ENCODE measurements at regions not wholly inside any gene's neighbourhood (a gene's known extent, or its start where the extent isn't known, plus 50 kb on each side); places are given as distances from the start of the nearest gene placed in this dataset.

DNA sequence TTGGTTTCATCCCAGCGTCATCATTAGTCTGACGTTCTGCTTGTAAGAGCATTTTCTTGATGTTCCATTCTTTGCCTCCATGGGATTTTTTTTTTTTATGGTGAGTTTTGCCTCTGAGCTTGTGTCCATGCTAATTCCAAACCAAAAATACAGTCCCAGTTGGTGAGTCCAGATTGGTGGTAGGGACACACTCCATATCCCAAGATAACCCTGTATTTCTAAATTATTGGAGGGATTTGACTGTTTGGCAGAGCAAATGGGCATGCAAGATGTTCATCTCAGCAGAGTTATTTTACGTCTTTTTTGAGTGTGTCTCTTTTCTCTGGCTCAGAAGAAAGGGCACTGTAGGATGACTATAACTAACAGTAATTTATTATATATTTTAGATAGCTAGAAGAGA lies 526.8 kb upstream of the CFAP20DC start:
- Mint-ChIP-seq H3K9me3 (no peaks in the 10 kb centered on the region), H3K4me3 (no peak overlapping the region), H3K36me3 (no peaks in the 10 kb centered on the region), H3K27ac (no peak overlapping the region), H3K4me1 (no peaks in the 10 kb centered on the region)
- no peak for ATAC-seq
- DNase-seq (ENCODE audit: low spot score in 2 of 2): no peak

DNA sequence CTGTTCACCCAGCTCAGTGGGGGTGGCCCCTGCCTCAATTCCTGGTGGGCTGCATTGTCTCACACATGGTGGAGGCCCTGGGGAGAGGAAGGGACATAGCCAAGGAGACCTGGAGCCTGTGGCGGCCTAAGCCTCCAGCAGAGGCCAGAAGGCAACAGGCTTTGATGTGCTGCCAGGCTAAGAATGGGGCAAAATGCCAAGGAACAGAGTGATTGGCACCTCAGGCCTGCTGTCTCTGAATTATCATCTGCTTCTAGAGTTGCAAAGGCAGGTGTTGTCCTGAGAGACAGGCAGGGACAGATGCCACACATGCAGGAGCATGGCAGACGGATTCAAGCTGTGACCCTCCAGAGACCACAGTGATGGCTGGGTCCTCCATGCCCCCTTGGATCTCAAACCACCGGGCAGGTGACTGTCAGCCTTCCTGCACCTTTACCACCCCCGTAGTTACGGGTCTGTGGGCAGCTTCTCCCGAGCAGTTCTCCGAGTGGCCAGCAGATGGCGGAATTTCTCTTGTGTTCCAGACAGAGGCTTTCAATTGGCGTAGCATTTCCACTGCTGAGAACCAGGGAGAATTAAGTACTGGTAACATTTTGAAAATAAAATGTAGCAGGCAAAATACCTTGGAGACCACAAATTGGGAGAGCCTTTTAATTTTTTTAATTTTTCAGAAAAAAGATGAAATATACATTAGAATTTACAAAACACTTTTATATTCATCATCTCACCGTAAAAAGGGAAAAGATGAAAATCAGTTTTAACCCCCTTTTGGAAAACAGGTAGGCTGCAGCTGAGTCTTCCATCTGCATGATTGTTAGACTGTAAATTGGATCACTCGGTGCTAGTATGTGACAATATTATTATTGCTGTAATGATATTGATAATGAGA lies 525.5 kb upstream of the CFAP20DC start:
- peak; percentile 77 to 92 for DNase-seq (ENCODE audit: low spot score in 2 of 2)
- Mint-ChIP-seq H3K9me3 (no peaks in the 10 kb centered on the region), H3K27ac (no peak overlapping the region), H3K4me1 (no peaks in the 10 kb centered on the region), H3K36me3 (no peaks in the 10 kb centered on the region), H3K4me3 (no peak overlapping the region)
- peak; percentile 72 for ATAC-seq

DNA sequence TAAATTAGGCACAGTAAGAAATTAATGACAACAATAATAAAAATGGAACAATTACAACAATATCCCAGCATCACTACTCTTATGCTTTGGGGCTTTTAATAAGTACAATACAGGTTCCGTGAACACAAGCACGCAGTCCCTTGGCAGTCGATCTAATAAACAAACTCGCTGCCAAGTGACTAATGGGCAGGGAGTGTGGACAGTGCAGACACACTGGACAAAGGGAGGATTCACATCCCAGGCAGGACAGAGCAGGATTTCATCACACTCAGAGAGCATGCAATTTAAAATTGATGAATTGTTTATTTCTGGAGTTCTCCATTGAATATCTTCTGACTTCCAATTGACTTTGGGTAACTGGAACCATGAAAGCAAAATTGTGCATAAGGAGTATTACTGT lies 524.1 kb upstream of the CFAP20DC start:
- Mint-ChIP-seq H3K9me3 (no peaks in the 10 kb centered on the region), H3K4me1 (no peaks in the 10 kb centered on the region), H3K36me3 (no peaks in the 10 kb centered on the region), H3K27ac (no peak overlapping the region), H3K4me3 (no peak overlapping the region)
- no peak for ATAC-seq
- DNase-seq (ENCODE audit: low spot score in 2 of 2): no peak

DNA sequence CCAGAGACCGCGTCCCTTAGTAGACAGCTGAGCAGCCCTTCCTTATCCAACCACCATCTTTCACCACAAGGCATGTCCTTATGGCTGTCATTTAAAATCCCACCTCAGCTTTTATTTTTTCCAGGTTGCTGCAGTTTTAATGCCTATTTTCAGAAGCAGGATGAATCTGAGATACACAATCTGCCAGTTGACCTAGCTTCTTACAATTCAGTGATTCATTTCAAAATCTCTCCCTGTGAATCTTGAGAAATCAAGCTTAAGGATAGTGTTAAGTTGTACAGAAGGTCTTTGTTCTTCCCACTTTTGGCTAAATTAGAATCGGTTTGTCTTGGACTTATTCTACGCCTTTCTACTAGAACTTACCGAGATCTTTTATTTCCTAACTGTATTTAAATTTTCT lies 522.3 kb upstream of the CFAP20DC start:
- Mint-ChIP-seq H3K4me1 (peaks cover 2% of the 10 kb centered on the region), H3K27ac (peak overlapping the region; percentile 32)
- DNase-seq (ENCODE audit: low spot score in 2 of 2): no peak

DNA sequence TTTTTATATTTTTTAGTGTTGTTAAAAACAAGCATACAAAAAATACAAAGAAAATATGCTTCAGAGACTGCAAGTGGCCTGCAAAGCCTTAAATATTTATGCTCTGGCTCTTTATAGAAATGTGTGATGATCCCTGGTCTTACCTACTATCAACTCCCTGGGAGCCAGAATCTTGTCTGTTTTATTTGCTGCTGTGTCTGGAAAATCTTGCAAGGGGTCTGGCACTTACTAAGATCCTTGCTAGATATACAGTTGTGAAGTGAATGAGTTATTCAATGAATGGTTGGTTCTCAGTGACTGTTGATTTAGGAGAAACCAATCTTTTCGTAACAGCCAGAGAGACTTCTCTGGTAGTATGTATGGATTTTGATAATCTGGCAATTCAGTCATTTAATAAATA lies 521.0 kb upstream of the CFAP20DC start:
- peaks cover 12% of the 10 kb centered on the region for H3K4me1 Mint-ChIP-seq
- H3K4me3 Mint-ChIP-seq: no peak overlapping the region
- no peak overlapping the region for H3K27ac Mint-ChIP-seq
- DNase-seq (ENCODE audit: low spot score in 2 of 2): no peak
- H3K36me3 Mint-ChIP-seq: no peaks in the 10 kb centered on the region
- ATAC-seq: no peak
- no peaks in the 10 kb centered on the region for H3K9me3 Mint-ChIP-seq

More for the DNA sequence above, 522.3 kb upstream of the CFAP20DC start:
- ATAC-seq: no peak
- no peaks in the 10 kb centered on the region for H3K36me3 Mint-ChIP-seq
- H3K9me3 Mint-ChIP-seq: no peaks in the 10 kb centered on the region
- no peak overlapping the region for H3K4me3 Mint-ChIP-seq

DNA sequence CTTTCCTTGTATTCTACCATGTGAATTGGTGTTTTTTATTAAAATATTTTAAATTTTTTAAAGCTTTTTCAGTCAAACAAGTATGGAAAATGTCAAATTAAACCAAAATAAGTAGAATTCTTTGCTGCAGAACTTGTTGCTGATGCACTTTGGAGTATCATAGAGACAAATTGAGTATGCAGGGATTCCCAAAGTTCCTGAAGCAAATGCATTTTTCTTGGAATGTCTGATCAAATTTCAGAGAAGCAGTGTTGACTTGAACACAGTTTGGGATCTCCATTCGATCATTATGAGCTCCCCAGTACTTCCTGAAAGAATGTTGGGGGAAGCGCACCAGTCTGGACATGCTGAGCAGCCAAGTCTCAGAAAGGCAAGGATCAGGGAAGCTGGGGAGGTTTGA lies 517.8 kb upstream of the CFAP20DC start:
- H3K4me3 Mint-ChIP-seq: no peak overlapping the region
- H3K27ac Mint-ChIP-seq: no peak overlapping the region
- DNase-seq (ENCODE audit: low spot score in 2 of 2) (no peak), ATAC-seq (no peak)
- H3K4me1 Mint-ChIP-seq: peaks cover 12% of the 10 kb centered on the region
- no peaks in the 10 kb centered on the region for H3K9me3 Mint-ChIP-seq
- no peaks in the 10 kb centered on the region for H3K36me3 Mint-ChIP-seq

DNA sequence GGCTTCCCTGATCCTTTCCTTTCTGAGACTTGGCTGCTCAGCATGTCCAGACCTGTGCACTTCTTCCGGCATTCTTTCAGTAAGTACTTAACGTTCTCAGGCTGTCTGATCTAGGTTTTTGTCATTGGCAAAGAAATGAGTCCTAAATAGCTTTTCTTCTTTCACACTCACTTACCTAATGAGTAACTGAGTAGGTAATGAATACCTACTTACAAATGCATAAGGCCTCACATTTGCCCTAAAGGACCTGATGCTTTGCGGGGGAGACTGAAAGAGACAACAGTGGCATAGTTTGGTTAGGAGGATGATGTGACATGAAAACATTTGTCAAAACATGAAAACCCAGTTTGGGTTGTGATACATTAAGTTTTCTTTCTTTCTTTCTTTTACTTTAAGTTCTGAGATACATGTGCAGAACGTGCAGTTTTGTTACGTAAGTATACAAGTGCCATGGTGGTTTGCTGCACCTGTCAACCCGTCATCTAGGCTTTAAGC lies 516.7 kb upstream of the CFAP20DC start:
- Mint-ChIP-seq H3K4me1 (peaks cover 12% of the 10 kb centered on the region), H3K9me3 (no peaks in the 10 kb centered on the region), H3K4me3 (no peak overlapping the region), H3K27ac (peak overlapping the region; percentile 3), H3K36me3 (no peaks in the 10 kb centered on the region)
- peak; percentile 99 for ATAC-seq
- peak in 1 of 2 donors; percentile 68 for DNase-seq (ENCODE audit: low spot score in 2 of 2)

DNA sequence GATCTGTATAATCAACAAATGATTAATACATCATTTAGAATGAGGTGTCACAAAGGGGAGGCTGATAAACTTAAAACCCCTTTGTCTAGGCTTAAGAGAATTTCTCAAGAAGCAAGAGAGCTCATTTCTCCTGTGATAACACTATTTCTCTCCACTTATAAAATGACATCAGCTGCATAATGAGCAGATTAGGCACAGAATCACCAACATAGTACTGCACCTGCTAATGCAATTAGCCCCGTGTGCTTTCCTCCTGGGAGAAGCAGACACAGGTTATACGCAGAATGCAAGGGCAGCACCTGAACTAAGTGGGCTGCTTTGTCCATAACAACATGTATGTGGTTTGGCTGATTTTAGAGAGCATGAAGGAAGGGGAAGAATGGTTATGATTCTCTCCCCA lies 515.3 kb upstream of the CFAP20DC start:
- Mint-ChIP-seq H3K36me3 (no peaks in the 10 kb centered on the region), H3K27ac (no peak overlapping the region), H3K4me3 (no peak overlapping the region), H3K9me3 (peaks cover 2% of the 10 kb centered on the region), H3K4me1 (peaks cover 19% of the 10 kb centered on the region)
- DNase-seq (ENCODE audit: low spot score in 2 of 2): no peak
- no peak for ATAC-seq

DNA sequence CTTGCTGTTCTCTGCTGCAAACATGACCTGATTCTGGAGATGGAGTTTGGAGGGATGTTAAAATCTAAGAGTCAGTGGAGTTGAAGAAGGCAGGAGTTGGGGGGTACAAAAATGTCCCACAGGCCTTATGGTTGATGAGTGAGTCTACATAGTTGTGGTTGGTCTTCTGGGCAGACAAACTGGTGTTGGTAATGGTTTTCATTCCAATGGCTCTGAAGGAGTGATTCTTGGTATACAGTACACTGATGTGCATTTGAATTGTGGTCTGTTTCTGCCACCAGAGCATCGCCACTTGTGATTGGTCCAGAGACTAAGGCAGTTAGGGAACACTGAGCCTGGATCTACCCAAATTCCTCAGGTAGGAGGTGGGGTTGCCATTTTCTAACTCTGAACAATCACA lies 514.1 kb upstream of the CFAP20DC start:
- H3K9me3 Mint-ChIP-seq: peaks cover 2% of the 10 kb centered on the region
- DNase-seq (ENCODE audit: low spot score in 2 of 2): no peak
- ATAC-seq: no peak
- H3K4me1 Mint-ChIP-seq: peaks cover 31% of the 10 kb centered on the region
- no peak overlapping the region for H3K27ac Mint-ChIP-seq
- peaks cover 4% of the 10 kb centered on the region for H3K36me3 Mint-ChIP-seq
- H3K4me3 Mint-ChIP-seq: no peak overlapping the region

DNA sequence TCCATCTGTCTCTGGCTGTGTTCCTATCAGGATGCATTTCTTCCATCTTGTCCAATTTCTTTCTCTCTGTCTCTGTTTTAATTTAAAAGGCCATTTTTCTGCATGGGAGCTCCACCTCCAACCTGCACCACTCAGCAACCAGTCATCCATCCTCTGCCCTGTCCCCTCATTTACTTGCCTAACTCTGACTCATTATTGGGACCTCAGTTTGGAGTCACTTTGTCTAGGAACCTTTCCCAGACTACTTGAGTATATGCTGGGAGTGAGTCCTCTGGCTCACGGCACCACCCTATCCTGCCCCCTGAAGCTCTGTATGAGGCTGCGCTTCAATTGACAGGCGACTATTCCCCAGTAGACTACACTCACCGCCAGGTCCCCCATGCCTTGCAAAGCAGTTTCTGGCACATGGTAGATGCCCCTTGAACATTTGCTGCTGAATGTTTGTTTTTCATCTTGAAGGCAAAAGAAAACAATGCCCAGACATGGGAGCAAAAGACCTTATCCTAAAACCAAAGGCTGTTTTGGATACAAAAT lies 513.3 kb upstream of the CFAP20DC start:
- Mint-ChIP-seq H3K4me1 (peaks cover 35% of the 10 kb centered on the region), H3K9me3 (peaks cover 2% of the 10 kb centered on the region), H3K27ac (no peak overlapping the region), H3K36me3 (peaks cover 4% of the 10 kb centered on the region), H3K4me3 (no peak overlapping the region)
- no peak for ATAC-seq
- DNase-seq (ENCODE audit: low spot score in 2 of 2): no peak

DNA sequence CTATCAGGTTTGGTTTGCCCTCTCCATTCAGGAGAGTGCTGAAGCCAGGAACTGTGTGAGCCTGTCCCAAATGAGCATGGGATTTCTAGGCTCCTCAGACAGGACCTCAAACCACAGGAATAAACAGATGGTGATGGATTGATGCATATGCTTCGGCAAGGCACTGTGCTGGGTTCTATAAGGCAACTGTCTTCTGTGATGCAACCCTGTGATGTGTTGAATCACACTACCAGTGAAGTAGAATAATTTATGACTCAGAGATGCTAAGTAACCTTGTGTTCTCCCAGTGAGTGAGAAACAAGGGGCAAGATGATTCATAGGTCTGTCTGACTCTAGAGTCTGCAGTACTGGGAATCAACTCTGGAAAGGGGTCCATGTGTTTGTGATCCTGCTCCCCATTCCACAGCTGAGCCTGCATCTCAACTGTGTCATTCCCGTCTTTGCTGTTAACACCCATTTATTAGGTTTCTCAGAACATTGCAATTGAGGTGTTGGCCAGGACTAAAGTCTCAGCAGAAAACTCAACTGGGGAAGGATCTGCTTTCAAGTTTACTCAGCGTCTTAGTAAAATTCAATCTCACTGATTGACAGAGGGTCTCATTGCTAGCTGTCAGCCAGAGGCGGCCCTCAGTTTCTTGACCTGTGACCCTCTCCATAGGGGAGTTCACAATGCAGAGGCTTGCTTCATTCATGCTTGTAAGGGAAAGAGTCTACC lies 510.1 kb upstream of the CFAP20DC start:
- peak overlapping the region; percentile 23 for H3K4me3 Mint-ChIP-seq
- DNase-seq (ENCODE audit: low spot score in 2 of 2) (peak in 1 of 2 donors; percentile 74), ATAC-seq (peak; percentile 97)
- peaks cover 4% of the 10 kb centered on the region for H3K36me3 Mint-ChIP-seq
- peaks cover 2% of the 10 kb centered on the region for H3K9me3 Mint-ChIP-seq
- H3K4me1 Mint-ChIP-seq: peaks cover 27% of the 10 kb centered on the region
- peak overlapping the region; percentile 93 for H3K27ac Mint-ChIP-seq

DNA sequence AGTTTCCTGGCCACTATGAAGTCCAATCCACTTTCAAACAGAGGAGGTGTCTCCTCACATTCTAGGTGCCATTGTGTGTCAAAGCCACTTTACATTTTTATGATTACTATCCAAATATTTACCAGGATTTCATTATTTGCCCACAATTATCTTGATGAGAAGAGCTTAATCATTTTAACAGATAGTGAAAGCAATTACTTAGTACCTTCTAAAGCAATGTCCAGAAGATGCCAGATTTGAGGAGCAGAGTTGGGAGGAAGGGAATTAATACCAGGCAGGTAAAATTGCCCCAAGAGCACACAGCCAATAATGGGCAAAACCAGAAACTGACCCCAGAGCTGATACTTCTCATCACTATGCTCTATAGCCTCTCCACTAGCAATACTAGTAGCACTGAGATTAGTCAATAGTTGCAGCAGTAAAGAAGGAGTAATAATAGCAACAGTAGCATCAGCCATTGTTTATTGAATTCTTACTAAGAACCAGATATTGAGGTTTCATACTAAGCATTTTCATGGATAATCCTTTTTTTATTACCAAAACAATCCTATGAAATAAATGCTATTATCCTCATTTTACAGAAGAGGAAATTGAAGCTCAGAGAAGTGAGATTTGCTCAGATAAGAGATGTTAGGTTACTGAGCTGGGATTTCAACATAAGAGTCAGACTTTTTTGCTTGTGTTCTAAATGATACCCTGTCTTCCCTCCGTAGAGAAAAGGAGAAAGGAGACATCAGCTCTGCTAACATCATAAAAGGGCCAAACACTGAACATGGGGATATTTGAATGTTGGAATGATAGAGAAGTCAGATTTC lies 509.3 kb upstream of the CFAP20DC start:
- H3K4me1 Mint-ChIP-seq: peaks cover 33% of the 10 kb centered on the region
- peaks cover 4% of the 10 kb centered on the region for H3K36me3 Mint-ChIP-seq
- H3K27ac Mint-ChIP-seq: peak overlapping the region; percentile 93
- ATAC-seq (peak; percentile 77), DNase-seq (ENCODE audit: low spot score in 2 of 2) (no peak)
- peaks cover 2% of the 10 kb centered on the region for H3K9me3 Mint-ChIP-seq
- H3K4me3 Mint-ChIP-seq: peak overlapping the region; percentile 23

DNA sequence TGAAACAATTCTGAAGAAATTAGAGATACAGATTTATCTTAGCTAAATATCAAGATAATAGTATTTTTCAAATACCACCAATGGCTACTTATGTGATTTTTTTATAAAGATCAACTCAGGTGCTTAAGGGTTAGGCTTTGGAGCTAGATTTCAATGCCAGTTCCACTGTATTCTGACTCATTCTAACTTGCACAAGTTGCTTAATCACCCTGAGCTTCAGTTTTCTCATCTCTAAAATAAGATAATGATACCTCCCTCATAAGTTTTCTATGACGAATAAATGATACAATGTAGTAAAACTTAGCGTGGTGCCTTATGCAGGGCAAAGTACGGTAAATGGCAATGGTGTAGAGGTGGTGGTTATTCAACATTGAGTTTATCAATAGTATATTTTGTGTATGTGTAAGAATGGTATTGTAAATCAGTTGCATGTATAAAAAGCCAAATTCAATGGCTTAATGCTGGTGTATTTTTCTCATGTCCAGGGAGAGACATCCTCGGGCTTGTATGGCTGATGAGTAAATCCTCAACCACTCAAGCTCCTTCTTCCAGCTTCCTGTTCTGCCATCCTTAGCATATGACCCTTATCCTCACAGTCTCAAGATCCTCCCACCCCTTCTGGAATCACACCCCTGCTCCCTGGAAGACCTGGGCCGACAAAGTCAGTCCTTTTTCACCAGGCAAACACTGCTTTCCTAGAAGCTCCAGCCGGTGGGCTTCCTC lies 505.9 kb upstream of the CFAP20DC start:
- Mint-ChIP-seq H3K4me3 (no peak overlapping the region), H3K4me1 (peaks cover 30% of the 10 kb centered on the region), H3K9me3 (peaks cover under 1% of the 10 kb centered on the region), H3K27ac (no peak overlapping the region), H3K36me3 (peaks cover 4% of the 10 kb centered on the region)
- ATAC-seq: no peak
- DNase-seq (ENCODE audit: low spot score in 2 of 2): no peak

DNA sequence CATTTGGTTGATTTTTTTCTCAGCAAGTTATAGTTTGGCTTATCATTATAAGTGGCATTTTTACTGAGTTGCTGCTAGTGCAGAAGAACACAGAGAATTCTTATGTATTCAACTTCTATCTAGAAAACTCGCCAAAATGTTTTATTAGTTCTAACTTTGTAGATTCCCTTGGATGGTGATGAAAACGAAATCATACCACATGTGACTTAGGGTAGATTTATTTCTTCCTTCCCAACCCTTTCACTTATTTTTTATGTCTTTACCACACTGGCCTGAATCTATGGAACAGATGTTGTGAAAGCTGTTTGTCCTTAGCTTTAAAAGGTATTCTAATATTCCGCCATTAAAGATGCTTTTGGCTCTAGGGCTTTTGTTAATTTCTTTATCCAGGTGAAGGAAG lies 503.3 kb upstream of the CFAP20DC start:
- no peak overlapping the region for H3K4me3 Mint-ChIP-seq
- no peak for ATAC-seq
- no peaks in the 10 kb centered on the region for H3K9me3 Mint-ChIP-seq
- H3K4me1 Mint-ChIP-seq: peaks cover 10% of the 10 kb centered on the region
- no peaks in the 10 kb centered on the region for H3K36me3 Mint-ChIP-seq
- no peak overlapping the region for H3K27ac Mint-ChIP-seq
- DNase-seq (ENCODE audit: low spot score in 2 of 2): no peak
